ENCODE measurements at regions not wholly inside any gene's neighbourhood (a gene's known extent, or its start where the extent isn't known, plus 50 kb on each side); places are given as distances from the start of the nearest gene placed in this dataset.
A peak's percentile ranks its signal among the peaks of the same experiment; 100 is the strongest.
"Not testable (repeated sequence)": the region's sequence is repeated elsewhere in the genome, so short reads cannot be mapped to it uniquely, and the experiment has no call there.

- no peak for DNase-seq (ENCODE audit: low spot score)
Measured at GRCh38 chr22:46040471-46041465, 63.8 kb upstream of the WNT7B start.

GRCh38 chr22:46041642-46042041, 64.7 kb upstream of the WNT7B start:
- no peak for DNase-seq (ENCODE audit: low spot score)

GRCh38 chr22:46042786-46043185, 65.8 kb upstream of the WNT7B start:
- no peak for DNase-seq (ENCODE audit: low spot score)

GRCh38 chr22:46043339-46043738, 66.4 kb upstream of the WNT7B start:
- DNase-seq (ENCODE audit: low spot score): no peak

GRCh38 chr22:46043816-46044620, 67.1 kb upstream of the WNT7B start:
- no peak for DNase-seq (ENCODE audit: low spot score)

- DNase-seq (ENCODE audit: low spot score): no peak
Measured at GRCh38 chr22:46044621-46045458, 67.9 kb upstream of the WNT7B start.

GRCh38 chr22:46045459-46046298, 68.7 kb upstream of the WNT7B start:
- DNase-seq (ENCODE audit: low spot score): no peak

GRCh38 chr22:46046299-46046685, 69.3 kb upstream of the WNT7B start:
- no peak for DNase-seq (ENCODE audit: low spot score)

- DNase-seq (ENCODE audit: low spot score): no peak
Measured at GRCh38 chr22:46047226-46047625, 70.3 kb upstream of the WNT7B start.

- DNase-seq (ENCODE audit: low spot score): no peak
Measured at GRCh38 chr22:46047841-46048595, 71.1 kb upstream of the WNT7B start.

GRCh38 chr22:46048661-46049060, 71.7 kb upstream of the WNT7B start:
- DNase-seq (ENCODE audit: low spot score): not testable (repeated sequence)

GRCh38 chr22:46049726-46050450, 72.9 kb upstream of the WNT7B start:
- DNase-seq (ENCODE audit: low spot score): no peak

- no peak for DNase-seq (ENCODE audit: low spot score)
Measured at GRCh38 chr22:46050451-46050845, 73.5 kb upstream of the WNT7B start.

GRCh38 chr22:46050916-46051614, 74.1 kb upstream of the WNT7B start:
- DNase-seq (ENCODE audit: low spot score): no peak

GRCh38 chr22:46051646-46052045, 74.7 kb upstream of the WNT7B start:
- no peak for DNase-seq (ENCODE audit: low spot score)

GRCh38 chr22:46052331-46052771, 75.4 kb upstream of the WNT7B start:
- no peak for DNase-seq (ENCODE audit: low spot score)

GRCh38 chr22:46052801-46053562, 76.0 kb upstream of the WNT7B start:
- peak; percentile 42 for DNase-seq (ENCODE audit: low spot score)

GRCh38 chr22:46053563-46054090, 76.7 kb upstream of the WNT7B start:
- peak; percentile 45 for DNase-seq (ENCODE audit: low spot score)
